Large intestine (tissue), 3 donors: ENCODE measurements at regions not wholly inside any gene's neighbourhood (a gene's known extent, or its start where the extent isn't known, plus 50 kb on each side); places are given as distances from the start of the nearest gene placed in this dataset.
"Not testable (repeated sequence)": the region's sequence is repeated elsewhere in the genome, so short reads cannot be mapped to it uniquely, and the experiment has no call there.

ENCODE experiments used
- DNase-seq, 2 donors: peaks; one replicate each; pipeline versions ENCODE4 v3.0.0 to v3.0.0-alpha.2; 2013
- H3K27ac ChIP-seq: one replicate; pipeline ENCODE4 v1.5.1; 2013; ENCODE audit warnings: low read length
- H3K27me3 ChIP-seq: 2 replicates; pipeline ENCODE4 v1.6.1; 2013; ENCODE audit warnings: low read length; ENCODE audit not compliant: control insufficient read depth, insufficient read depth
- H3K36me3 ChIP-seq: 2 replicates; pipeline ENCODE4 v1.6.1; 2013; ENCODE audit warnings: low read length; ENCODE audit not compliant: control insufficient read depth, insufficient read depth
- H3K4me1 ChIP-seq: one replicate; pipeline ENCODE4 v1.6.1; 2013; ENCODE audit warnings: low read length; ENCODE audit not compliant: control insufficient read depth, insufficient read depth
- H3K4me3 ChIP-seq: one replicate; pipeline ENCODE4 v1.5.1; 2013; ENCODE audit warnings: low read length
- H3K9me3 ChIP-seq: one replicate; pipeline ENCODE4 v1.6.1; 2013; ENCODE audit warnings: mild to moderate bottlenecking, low read depth, low read length, moderate library complexity; ENCODE audit not compliant: control insufficient read depth
- WGBS: methylation state at CpG from one replicate; pipeline ENCODE4 v1.1.5; 2013; ENCODE audit warnings: low lambda C conversion rate; ENCODE audit not compliant: insufficient coverage; 5-methylcytosine and 5-hydroxymethylcytosine counted together

DNA sequence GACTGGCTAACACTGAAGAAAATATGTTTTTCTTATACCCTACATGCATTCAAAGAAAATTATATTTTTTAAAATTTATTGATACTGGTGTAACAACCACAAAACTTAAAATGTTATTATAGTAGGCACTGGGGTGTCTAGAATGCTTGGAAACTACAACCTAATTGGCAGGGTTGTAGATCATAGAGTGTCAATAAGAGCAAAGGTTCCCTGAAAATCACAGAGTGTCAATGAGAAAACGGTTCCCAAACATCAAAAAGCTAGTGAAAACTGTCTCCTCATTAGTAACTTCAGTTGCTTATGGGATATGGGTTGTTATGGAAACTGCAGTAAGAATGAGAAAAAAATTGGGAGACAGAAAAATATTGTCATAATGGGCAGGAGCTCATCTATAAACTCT, 214.4 kb upstream of the CCNG1 start:
- Histone ChIP-seq H3K4me3 (no peak overlapping the region), H3K4me1 (no peaks in the 10 kb centered on the region), H3K27me3 (no peaks in the 10 kb centered on the region), H3K36me3 (no peaks in the 10 kb centered on the region), H3K9me3 (no peaks in the 10 kb centered on the region), H3K27ac (no peak overlapping the region)
- no CpG with 5 or more reads among the region's 1 CpG for WGBS
- no peak for DNase-seq

DNA sequence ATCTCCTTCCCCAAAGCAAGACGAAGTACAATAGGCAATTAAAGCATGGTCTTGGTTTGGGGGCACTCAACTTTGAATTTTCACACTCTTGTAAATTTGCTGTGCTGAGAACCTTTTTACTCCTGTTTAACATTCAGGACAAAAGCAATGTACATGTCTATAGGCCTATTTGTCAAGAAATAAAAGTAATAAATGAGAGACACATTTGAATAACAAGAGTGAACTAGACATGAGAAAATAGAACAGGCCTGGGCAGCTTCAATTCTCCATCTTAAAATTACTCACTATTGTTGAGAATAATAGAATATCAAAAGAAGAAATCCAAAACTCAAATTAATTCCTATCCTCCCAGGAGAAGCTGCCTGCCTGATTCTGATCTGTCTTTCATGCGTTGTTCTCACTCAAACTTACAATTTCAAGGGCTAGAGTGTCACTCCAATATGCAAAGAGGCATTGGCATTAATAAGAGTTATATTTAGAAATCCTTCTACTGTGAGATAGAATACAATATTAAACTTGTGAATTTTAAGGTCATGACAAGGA, 192.9 kb upstream of the CCNG1 start:
- H3K4me1 ChIP-seq: no peaks in the 10 kb centered on the region
- no peak overlapping the region for H3K27ac ChIP-seq
- H3K4me3 ChIP-seq: no peak overlapping the region
- DNase-seq: no peak
- no peaks in the 10 kb centered on the region for H3K27me3 ChIP-seq
- H3K36me3 ChIP-seq: no peaks in the 10 kb centered on the region
- no CpG with 5 or more reads among the region's 2 CpGs for WGBS
- H3K9me3 ChIP-seq: no peaks in the 10 kb centered on the region

DNA sequence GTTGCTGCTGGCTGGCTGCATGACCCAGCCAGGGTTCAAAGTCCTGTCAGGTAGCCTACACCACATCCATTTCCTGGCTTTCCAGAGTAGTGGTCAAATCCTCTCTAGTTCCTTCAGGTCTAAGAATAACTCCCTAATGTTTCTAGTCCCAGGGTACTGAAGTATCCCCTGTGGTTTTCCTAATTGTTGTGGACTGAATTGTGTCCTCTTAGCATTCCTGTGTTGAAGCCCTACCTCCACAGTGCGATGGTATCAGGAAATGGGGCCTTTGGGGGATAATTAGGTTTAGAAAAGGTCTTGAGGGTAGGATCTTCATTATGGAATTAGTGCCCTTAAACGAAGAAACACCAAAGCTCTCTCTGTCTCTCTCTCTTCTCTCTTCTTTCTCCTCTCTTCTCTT, 191.8 kb upstream of the CCNG1 start:
- no peaks in the 10 kb centered on the region for H3K27me3 ChIP-seq
- no peaks in the 10 kb centered on the region for H3K4me1 ChIP-seq
- H3K4me3 ChIP-seq: no peak overlapping the region
- WGBS: 82% methylated on average over 1 of the region's 2 CpGs
- peak in 1 of 2 donors; percentile 3 for DNase-seq
- no peak overlapping the region for H3K27ac ChIP-seq
- H3K36me3 ChIP-seq: no peaks in the 10 kb centered on the region
- H3K9me3 ChIP-seq: no peaks in the 10 kb centered on the region

DNA sequence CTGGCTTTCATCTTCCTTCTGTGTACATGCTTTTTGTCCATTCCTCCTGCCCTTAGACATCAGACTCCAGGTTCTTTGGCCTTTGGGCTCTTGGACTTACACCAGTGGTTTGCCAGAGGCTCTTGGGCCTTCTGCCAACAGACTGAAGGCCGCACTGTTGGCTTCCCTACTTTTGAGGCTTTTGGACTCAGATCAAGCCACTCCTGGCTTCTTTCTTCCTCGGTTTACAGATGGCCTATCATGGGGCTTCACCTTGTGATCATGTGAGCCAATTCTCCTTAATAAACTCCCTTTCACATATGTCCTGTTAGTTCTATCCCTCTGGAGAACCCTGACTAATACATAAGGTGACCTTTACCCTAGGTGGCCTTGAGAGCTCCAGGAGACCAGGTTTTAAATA, 189.1 kb upstream of the CCNG1 start:
- Histone ChIP-seq H3K4me1 (no peaks in the 10 kb centered on the region), H3K27me3 (no peaks in the 10 kb centered on the region), H3K9me3 (no peaks in the 10 kb centered on the region), H3K4me3 (no peak overlapping the region), H3K27ac (no peak overlapping the region), H3K36me3 (no peaks in the 10 kb centered on the region)
- no peak for DNase-seq
- WGBS: 100% methylated on average over 1 of the region's 2 CpGs

DNA sequence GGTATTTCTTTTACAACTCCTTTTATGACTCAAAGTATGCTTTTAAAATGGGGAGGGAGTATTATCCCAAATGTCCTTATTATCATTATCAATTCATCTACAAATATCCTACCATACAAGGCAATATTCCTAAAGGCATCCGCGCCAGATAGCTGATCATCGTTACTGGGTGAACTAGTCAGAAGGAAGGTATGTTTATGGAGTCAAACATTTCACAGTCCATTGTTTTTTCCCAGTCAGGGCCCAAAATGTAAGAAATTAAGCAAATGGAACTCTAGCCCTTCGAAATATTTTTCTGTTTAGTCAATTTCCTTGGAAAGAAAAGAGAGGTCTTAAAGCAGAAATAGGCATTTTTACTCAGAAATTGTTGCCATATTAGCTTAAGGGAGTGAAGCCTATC, 188.5 kb upstream of the CCNG1 start:
- Histone ChIP-seq H3K27ac (no peak overlapping the region), H3K36me3 (no peaks in the 10 kb centered on the region), H3K4me3 (no peak overlapping the region), H3K27me3 (no peaks in the 10 kb centered on the region), H3K9me3 (no peaks in the 10 kb centered on the region), H3K4me1 (no peaks in the 10 kb centered on the region)
- no peak for DNase-seq
- WGBS: 86% methylated on average over 1 of the region's 4 CpGs

DNA sequence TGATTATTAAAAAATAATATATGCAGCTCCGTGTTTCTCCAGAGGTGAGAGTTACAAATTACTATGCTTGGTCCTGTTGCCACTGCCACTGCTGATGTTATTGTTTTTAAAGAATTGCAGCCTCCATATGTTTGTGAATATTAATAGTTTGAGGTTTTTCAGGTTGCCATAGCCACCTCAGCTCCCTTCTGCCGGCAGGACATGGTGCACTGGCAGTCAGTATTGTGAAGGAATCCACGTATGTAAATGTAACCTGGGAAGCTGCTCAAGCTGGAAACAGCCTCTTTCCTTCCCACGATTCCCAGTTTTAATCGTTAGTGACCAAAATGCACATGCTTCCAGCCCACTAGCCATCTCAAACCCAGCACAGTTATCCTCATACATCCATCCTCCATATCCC, 184.4 kb upstream of the CCNG1 start:
- Histone ChIP-seq H3K4me1 (no peaks in the 10 kb centered on the region), H3K9me3 (no peaks in the 10 kb centered on the region), H3K4me3 (no peak overlapping the region), H3K27ac (no peak overlapping the region), H3K36me3 (no peaks in the 10 kb centered on the region), H3K27me3 (no peaks in the 10 kb centered on the region)
- WGBS: no CpG with 5 or more reads among the region's 5 CpGs
- no peak for DNase-seq

DNA sequence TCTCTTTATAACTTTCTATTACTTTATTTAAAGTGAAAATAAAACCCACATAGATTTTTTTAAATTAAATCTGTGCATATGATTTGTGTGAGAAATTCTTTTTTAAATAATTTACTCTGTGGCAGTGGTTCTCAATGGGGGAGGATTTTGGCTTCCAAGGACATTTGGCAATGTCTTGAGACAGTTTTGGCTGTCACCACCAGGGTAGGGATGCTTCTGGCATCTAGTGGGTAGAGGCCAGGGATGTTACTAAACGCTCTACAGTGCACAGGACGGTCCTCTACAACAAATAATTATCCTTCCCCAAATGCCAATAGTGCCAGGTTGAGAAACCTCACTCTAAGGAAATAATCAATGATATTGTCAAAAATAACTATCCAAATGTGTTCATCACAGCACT, 177.9 kb upstream of the CCNG1 start:
- WGBS: no CpG with 5 or more reads among the region's 2 CpGs
- DNase-seq: no peak
- no peaks in the 10 kb centered on the region for H3K4me1 ChIP-seq
- no peak overlapping the region for H3K4me3 ChIP-seq
- H3K9me3 ChIP-seq: no peaks in the 10 kb centered on the region
- H3K36me3 ChIP-seq: no peaks in the 10 kb centered on the region
- H3K27me3 ChIP-seq: no peaks in the 10 kb centered on the region
- no peak overlapping the region for H3K27ac ChIP-seq

DNA sequence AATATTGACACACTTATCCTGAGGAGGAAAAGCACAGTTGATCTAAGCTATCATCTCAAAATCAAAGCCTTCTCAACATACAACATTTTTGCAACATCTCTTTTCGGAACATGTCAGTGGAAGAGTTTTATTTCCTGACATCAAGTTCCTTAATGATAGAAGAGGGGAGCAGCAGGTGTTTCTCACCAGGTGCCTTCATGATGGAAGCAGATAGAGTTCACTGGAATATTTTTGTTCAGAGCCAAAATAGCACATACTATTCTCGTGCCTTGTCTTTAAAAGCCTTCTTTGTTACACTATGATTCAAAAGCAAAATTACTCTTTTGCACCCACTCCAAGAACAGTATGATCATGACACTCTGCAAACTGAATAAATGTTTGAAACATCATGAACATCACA, 176.9 kb upstream of the CCNG1 start:
- 100% methylated on average over 1 of the region's 2 CpGs for WGBS
- H3K27ac ChIP-seq: no peak overlapping the region
- no peak for DNase-seq
- H3K4me1 ChIP-seq: no peaks in the 10 kb centered on the region
- H3K9me3 ChIP-seq: no peaks in the 10 kb centered on the region
- H3K36me3 ChIP-seq: no peaks in the 10 kb centered on the region
- H3K4me3 ChIP-seq: no peak overlapping the region
- H3K27me3 ChIP-seq: no peaks in the 10 kb centered on the region

DNA sequence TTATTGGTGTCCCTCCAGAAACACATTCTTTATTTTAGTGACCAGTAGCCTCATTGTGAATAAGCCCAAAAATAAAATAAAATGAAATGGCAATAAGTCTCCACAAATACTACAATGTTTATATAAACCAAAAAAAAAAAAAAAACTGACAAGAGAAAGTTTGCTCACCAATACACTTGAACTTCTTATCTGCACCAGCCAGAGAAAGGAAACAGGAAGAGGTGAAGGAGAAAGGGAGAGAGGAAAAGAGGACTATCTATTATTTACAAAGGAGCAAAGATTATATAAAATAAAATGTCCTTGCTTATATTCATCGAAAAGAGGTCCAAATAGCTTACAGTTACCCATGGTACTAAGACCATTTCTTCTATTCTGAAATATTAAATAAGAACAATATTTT, 176.4 kb upstream of the CCNG1 start:
- H3K36me3 ChIP-seq: no peaks in the 10 kb centered on the region
- 89% methylated on average over 1 of the region's 1 CpG for WGBS
- no peak for DNase-seq
- H3K9me3 ChIP-seq: no peaks in the 10 kb centered on the region
- no peak overlapping the region for H3K4me3 ChIP-seq
- H3K27ac ChIP-seq: no peak overlapping the region
- H3K27me3 ChIP-seq: no peaks in the 10 kb centered on the region
- H3K4me1 ChIP-seq: no peaks in the 10 kb centered on the region

DNA sequence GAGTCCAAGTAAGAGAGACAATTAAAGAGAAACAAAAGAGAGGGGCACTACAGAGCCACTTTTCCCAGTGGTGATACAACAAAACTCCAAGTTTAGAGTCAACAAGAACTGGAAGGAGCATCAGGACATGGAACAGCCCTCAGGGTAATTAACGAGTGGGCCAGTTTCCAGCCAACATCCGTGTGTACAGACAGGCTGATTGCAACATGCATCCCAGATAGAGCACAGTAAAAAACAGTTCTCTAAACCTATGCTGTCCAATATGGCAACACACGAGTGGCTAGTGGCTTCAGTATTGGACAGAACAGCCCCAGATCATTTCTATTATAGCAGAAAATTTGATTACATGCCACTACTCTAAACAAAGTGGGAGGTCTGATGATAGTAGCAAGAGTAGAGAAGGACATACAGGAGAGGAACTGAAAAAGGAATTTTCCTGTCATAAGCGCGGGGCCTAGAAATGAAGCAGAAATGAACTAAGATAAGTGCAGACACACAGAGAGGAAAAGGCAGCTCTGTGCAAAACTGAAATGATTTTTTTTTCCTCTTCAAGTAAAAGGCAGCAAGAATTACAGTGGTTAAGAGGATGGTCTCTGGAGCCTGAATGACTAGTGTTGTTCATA, 175.6 kb upstream of the CCNG1 start:
- no peaks in the 10 kb centered on the region for H3K36me3 ChIP-seq
- H3K4me1 ChIP-seq: no peaks in the 10 kb centered on the region
- DNase-seq: no peak
- no peak overlapping the region for H3K27ac ChIP-seq
- no peaks in the 10 kb centered on the region for H3K27me3 ChIP-seq
- WGBS: 80% methylated on average over 1 of the region's 5 CpGs
- H3K9me3 ChIP-seq: no peaks in the 10 kb centered on the region
- H3K4me3 ChIP-seq: no peak overlapping the region

DNA sequence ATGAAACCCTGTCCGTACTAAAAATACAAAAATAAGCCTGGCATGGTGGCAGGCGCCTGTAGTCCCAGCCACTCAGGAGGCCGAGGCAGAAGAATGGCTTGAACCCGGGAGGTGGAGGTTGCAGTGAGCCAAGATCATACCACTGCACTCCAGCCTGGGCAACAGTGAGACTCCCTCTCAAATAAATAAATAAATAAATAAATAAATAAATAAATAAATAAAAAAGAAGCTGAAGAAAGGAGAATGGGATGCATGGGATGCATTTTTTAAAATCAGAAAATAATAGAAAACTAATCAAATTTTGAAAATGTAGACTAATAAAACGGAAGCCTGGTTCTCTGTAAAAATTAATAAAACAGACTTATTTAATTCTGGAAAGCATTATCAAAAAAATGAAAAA, 171.1 kb upstream of the CCNG1 start:
- DNase-seq, H3K9me3 ChIP-seq, H3K27ac ChIP-seq, H3K36me3 ChIP-seq, H3K27me3 ChIP-seq, H3K4me3 ChIP-seq, H3K4me1 ChIP-seq: not testable (repeated sequence)
- WGBS: 94% methylated on average over 1 of the region's 5 CpGs
